ENCODE measurements at regions not wholly inside any gene's neighbourhood (a gene's known extent, or its start where the extent isn't known, plus 50 kb on each side); places are given as distances from the start of the nearest gene placed in this dataset.

DNA sequence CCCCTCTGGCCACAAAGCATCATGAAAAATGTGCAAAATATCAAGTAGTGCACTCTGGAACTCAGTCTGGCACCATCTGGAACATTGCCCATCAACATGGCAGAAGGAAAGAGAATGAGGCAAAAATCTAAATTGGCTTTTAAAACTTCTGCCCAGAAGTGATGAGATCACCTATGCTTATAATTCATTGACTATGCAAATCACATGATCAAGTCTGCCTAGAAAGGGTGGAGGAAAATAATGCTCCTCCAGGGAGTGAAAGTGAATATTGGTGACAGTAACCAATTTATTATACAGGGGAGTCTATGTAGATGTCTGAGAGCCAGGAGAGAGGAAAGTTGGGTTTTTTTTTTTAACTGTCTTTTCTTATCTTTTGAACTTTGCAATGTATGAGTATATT is 73.3 kb upstream of the HIF1A start:
- no peak overlapping the region for H2AK5ac ChIP-seq (ENCODE audit: insufficient read length, low read length)
- H3K4me1 ChIP-seq (ENCODE audit: insufficient read depth, low read length), result no peaks in the 10 kb centered on the region
- Mint-ChIP-seq H3K27me3 (ENCODE audit: low read depth) (no peaks in the 10 kb centered on the region; the same call in 1 of the 2 replicates), H3K4me1 (peaks cover 6% of the 10 kb centered on the region in 2 experiments; a peak in 2 of 4 replicates), H3K27ac (no peak overlapping the region), H3K36me3 (ENCODE audit: insufficient read depth in 1 of 3, low read depth in 3 of 3) (no peaks in the 10 kb centered on the region; a peak in 1 of 7 replicates), H3K9me3 (no peaks in the 10 kb centered on the region), H3K4me3 (no peak overlapping the region)
- no peak overlapping the region for H3K4ac ChIP-seq (ENCODE audit: low read depth, low read length)
- H3K4me2 ChIP-seq (ENCODE audit: insufficient read depth, insufficient read length, low read length), result no peak overlapping the region
- no peak overlapping the region for H4K8ac ChIP-seq (replicated peaks; ENCODE audit: insufficient read length, low read depth, low read length)
- H2BK15ac ChIP-seq (ENCODE audit: low read depth, low read length), result no peak overlapping the region
- H3K27ac ChIP-seq (ENCODE audit: insufficient read length, low read depth, low read length), result no peak overlapping the region
- H3K9me3 ChIP-seq (ENCODE audit: control insufficient read depth, low read depth, low read length), result no peaks in the 10 kb centered on the region
- no peak overlapping the region for H2AFZ ChIP-seq (ENCODE audit: low read length)
- no peak for DNase-seq
- no peak overlapping the region for H3K14ac ChIP-seq (ENCODE audit: insufficient read depth, low read length)
- H3K18ac ChIP-seq (ENCODE audit: insufficient read length, low read depth, low read length), result no peak overlapping the region
- H3K27me3 ChIP-seq (ENCODE audit: insufficient read depth, low read length), result no peaks in the 10 kb centered on the region
- TF ChIP-seq, protein P1, sequence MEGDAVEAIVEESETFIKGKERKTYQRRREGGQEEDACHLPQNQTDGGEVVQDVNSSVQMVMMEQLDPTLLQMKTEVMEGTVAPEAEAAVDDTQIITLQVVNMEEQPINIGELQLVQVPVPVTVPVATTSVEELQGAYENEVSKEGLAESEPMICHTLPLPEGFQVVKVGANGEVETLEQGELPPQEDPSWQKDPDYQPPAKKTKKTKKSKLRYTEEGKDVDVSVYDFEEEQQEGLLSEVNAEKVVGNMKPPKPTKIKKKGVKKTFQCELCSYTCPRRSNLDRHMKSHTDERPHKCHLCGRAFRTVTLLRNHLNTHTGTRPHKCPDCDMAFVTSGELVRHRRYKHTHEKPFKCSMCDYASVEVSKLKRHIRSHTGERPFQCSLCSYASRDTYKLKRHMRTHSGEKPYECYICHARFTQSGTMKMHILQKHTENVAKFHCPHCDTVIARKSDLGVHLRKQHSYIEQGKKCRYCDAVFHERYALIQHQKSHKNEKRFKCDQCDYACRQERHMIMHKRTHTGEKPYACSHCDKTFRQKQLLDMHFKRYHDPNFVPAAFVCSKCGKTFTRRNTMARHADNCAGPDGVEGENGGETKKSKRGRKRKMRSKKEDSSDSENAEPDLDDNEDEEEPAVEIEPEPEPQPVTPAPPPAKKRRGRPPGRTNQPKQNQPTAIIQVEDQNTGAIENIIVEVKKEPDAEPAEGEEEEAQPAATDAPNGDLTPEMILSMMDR (conservative IDR thresholded peaks at IDR 0.05), result no peak
- no peaks in the 10 kb centered on the region for H4K20me1 ChIP-seq (ENCODE audit: control insufficient read depth, insufficient read depth, insufficient read length)
- H4K91ac ChIP-seq (ENCODE audit: insufficient read length, low read depth, low read length), result no peak overlapping the region
- no peak overlapping the region for H4K5ac ChIP-seq (ENCODE audit: insufficient read length, low read depth, low read length)
- H3K79me1 ChIP-seq (ENCODE audit: insufficient read depth, low read depth, low read length, poor library complexity, severe bottlenecking), result no peaks in the 10 kb centered on the region
- no peak overlapping the region for H3K56ac ChIP-seq (ENCODE audit: insufficient read length, low read depth, low read length)
- no peaks in the 10 kb centered on the region for H3K23me2 ChIP-seq (ENCODE audit: insufficient read length, low read depth, low read length, poor library complexity, severe bottlenecking)
- no peak overlapping the region for H3K9ac ChIP-seq (ENCODE audit: extremely low read depth, insufficient read length, low read length)
- H2BK20ac ChIP-seq (ENCODE audit: low read depth, low read length, poor library complexity, severe bottlenecking), result no peak overlapping the region
- H2BK5ac ChIP-seq (ENCODE audit: insufficient read length, low read length), result no peak overlapping the region
- H2BK12ac ChIP-seq (ENCODE audit: insufficient read length, low read depth, low read length), result no peak overlapping the region
- H3T11ph ChIP-seq (ENCODE audit: low read length), result no peak overlapping the region
- H2BK120ac ChIP-seq (ENCODE audit: low read depth, low read length, poor library complexity, severe bottlenecking), result no peak overlapping the region
- no peak overlapping the region for H3K23ac ChIP-seq (ENCODE audit: insufficient read length, low read depth, low read length)
- no peaks in the 10 kb centered on the region for H3K79me2 ChIP-seq (ENCODE audit: insufficient read depth, low read length)

All from H9 (cell line).